Suppressor macrophage treated with lipopolysaccharide for 1 hour (primary cell): ENCODE measurements at regions not wholly inside any gene's neighbourhood (a gene's known extent, or its start where the extent isn't known, plus 50 kb on each side); places are given as distances from the start of the nearest gene placed in this dataset.

ENCODE experiments used
- DNase-seq, 3 donors: peaks; one replicate each; pipeline ENCODE4 v3.0.0-alpha.2; 2020 to 2022

- DNase-seq, result peak; percentile 7 to 42 (median 42)
These were observed 123.0 kb upstream of the AP1S2 start for GRCh38 chrX:15977644-15978043.

GRCh38 chrX:15976396-15976795, 121.8 kb upstream of the AP1S2 start:
- peak in 1 of 3 donors; percentile 18 for DNase-seq

GRCh38 chrX:15973946-15974345, 119.3 kb upstream of the AP1S2 start:
- DNase-seq, result peak in 1 of 3 donors; percentile 6

GRCh38 chrX:15973299-15973698, 118.7 kb upstream of the AP1S2 start:
- peak; percentile 44 to 51 (median 48) for DNase-seq

GRCh38 chrX:15971696-15972095, 117.1 kb upstream of the AP1S2 start:
- no peak for DNase-seq

- DNase-seq, result no peak
These were observed 109.2 kb upstream of the AP1S2 start for GRCh38 chrX:15963858-15964257.

GRCh38 chrX:15960237-15960636, 105.6 kb upstream of the AP1S2 start:
- no peak for DNase-seq

- no peak for DNase-seq
These were observed 102.1 kb upstream of the AP1S2 start for GRCh38 chrX:15956681-15957080.

GRCh38 chrX:15953801-15954200, 99.2 kb upstream of the AP1S2 start:
- no peak for DNase-seq

- DNase-seq, result no peak
These were observed 97.6 kb upstream of the AP1S2 start for GRCh38 chrX:15952212-15952611.

GRCh38 chrX:15948318-15948660, 93.7 kb upstream of the AP1S2 start:
- DNase-seq, result no peak

GRCh38 chrX:15947648-15948317, 93.2 kb upstream of the AP1S2 start:
- peak; percentile 40 to 46 (median 42) for DNase-seq

- DNase-seq, result no peak
These were observed 92.4 kb upstream of the AP1S2 start for GRCh38 chrX:15946783-15947580.

GRCh38 chrX:15943391-15943790, 88.8 kb upstream of the AP1S2 start:
- DNase-seq, result no peak

- DNase-seq, result no peak
These were observed 87.7 kb upstream of the AP1S2 start for GRCh38 chrX:15942307-15942706.

GRCh38 chrX:15939737-15940136, 85.1 kb upstream of the AP1S2 start:
- DNase-seq, result peak; percentile 65 to 75 (median 75)

GRCh38 chrX:15938072-15938471, 83.5 kb upstream of the AP1S2 start:
- no peak for DNase-seq

- peak in 1 of 3 donors; percentile 12 for DNase-seq
These were observed 76.7 kb upstream of the AP1S2 start for GRCh38 chrX:15931362-15931761.

- DNase-seq, result no peak
These were observed 76.0 kb upstream of the AP1S2 start for GRCh38 chrX:15930585-15930984.

- DNase-seq, result no peak
These were observed 74.6 kb upstream of the AP1S2 start for GRCh38 chrX:15929194-15929593.

- no peak for DNase-seq
These were observed 72.0 kb upstream of the AP1S2 start for GRCh38 chrX:15926622-15927021.

GRCh38 chrX:15918003-15918402, 63.4 kb upstream of the AP1S2 start:
- no peak for DNase-seq

- DNase-seq, result no peak
These were observed 62.1 kb upstream of the AP1S2 start for GRCh38 chrX:15916704-15917084.

- peak; percentile 50 to 71 (median 58) for DNase-seq
These were observed 61.5 kb upstream of the AP1S2 start for GRCh38 chrX:15915959-15916703.
